SK-N-SH treated with all-trans-retinoic acid at 6 μM for 48 hours (cell line): ENCODE measurements at regions not wholly inside any gene's neighbourhood (a gene's known extent, or its start where the extent isn't known, plus 50 kb on each side); places are given as distances from the start of the nearest gene placed in this dataset.
"Not testable (repeated sequence)": the region's sequence is repeated elsewhere in the genome, so short reads cannot be mapped to it uniquely, and the experiment has no call there.

Source experiments
- ATAC-seq: fragments of 200-7000 bp; cut with Tn5 transposase; 3 replicates; pipeline ENCODE4 v1.9.1; 2020; ENCODE audit warnings: mild to moderate bottlenecking, moderate library complexity
- ARNTL ChIP-seq: fragments of 450-650 bp; formaldehyde crosslinking; IDR thresholded peaks from 2 replicates; pipeline ENCODE4 v1.5.0; 2020; ENCODE audit warnings: low read depth, mild to moderate bottlenecking, moderate library complexity, borderline replicate concordance
- BACH2 ChIP-seq: fragments of 250-450 bp; sonication (Bioruptor Pico); IDR thresholded peaks from 2 replicates; pipeline ENCODE4 v1.9.0; 2021; ENCODE audit warnings: mild to moderate bottlenecking, borderline replicate concordance
- CSDC2 ChIP-seq: fragments of 250-450 bp; sonication (Bioruptor Pico); IDR thresholded peaks from 2 replicates; pipeline ENCODE4 v1.5.0; 2020; ENCODE audit warnings: mild to moderate bottlenecking, moderate library complexity
- ESRRG ChIP-seq: fragments of 250-450 bp; sonication (Bioruptor Pico); IDR thresholded peaks from 2 replicates; pipeline ENCODE4 v1.6.1; 2021; ENCODE audit warnings: mild to moderate bottlenecking
- GLIS3 ChIP-seq: fragments of 250-450 bp; sonication (Bioruptor Pico); IDR thresholded peaks from 2 replicates; pipeline ENCODE4 v1.5.0; 2020; ENCODE audit warnings: mild to moderate bottlenecking, moderate library complexity
- ISL1 ChIP-seq: fragments of 250-450 bp; sonication (Bioruptor Pico); IDR thresholded peaks from 2 replicates; pipeline ENCODE4 v2.1.2; 2022; ENCODE audit warnings: mild to moderate bottlenecking, moderate library complexity
- OSR1 ChIP-seq: fragments of 250-450 bp; sonication (Bioruptor Pico); IDR thresholded peaks from 2 replicates; pipeline ENCODE4 v1.8.0; 2022; ENCODE audit warnings: moderate library complexity, mild to moderate bottlenecking, inconsistent platforms
- PPARA ChIP-seq: fragments of 250-450 bp; sonication (Bioruptor Pico); IDR thresholded peaks from 2 replicates; pipeline ENCODE4 v1.5.0; 2020; ENCODE audit warnings: mild to moderate bottlenecking, borderline replicate concordance
- RARB ChIP-seq: fragments of 250-450 bp; sonication (Bioruptor Pico); IDR thresholded peaks from 2 replicates; pipeline ENCODE4 v1.8.0; 2021; ENCODE audit warnings: mild to moderate bottlenecking, moderate library complexity
- SNAI2 ChIP-seq: fragments of 250-450 bp; sonication (Bioruptor Pico); IDR thresholded peaks from 2 replicates; pipeline ENCODE4 v1.5.0; 2020; ENCODE audit warnings: mild to moderate bottlenecking, moderate library complexity
- TCF4 ChIP-seq: fragments of 250-450 bp; sonication (Bioruptor Pico); IDR thresholded peaks from 2 replicates; pipeline ENCODE4 v1.8.0; 2021; ENCODE audit warnings: mild to moderate bottlenecking, moderate library complexity, borderline replicate concordance
- TOX ChIP-seq: fragments of 250-450 bp; sonication (Bioruptor Pico); IDR thresholded peaks from 2 replicates; pipeline ENCODE4 v1.8.0; 2021; ENCODE audit warnings: mild to moderate bottlenecking, moderate library complexity, borderline replicate concordance
- ZC3H10 ChIP-seq: fragments of 250-450 bp; sonication (Bioruptor Pico); IDR thresholded peaks from 2 replicates; pipeline ENCODE4 v1.5.1; 2021; ENCODE audit warnings: mild to moderate bottlenecking, moderate library complexity
- ZFP3 ChIP-seq: fragments of 250-450 bp; sonication (Bioruptor Pico); IDR thresholded peaks from 2 replicates; pipeline ENCODE4 v1.5.0; 2020; ENCODE audit warnings: mild to moderate bottlenecking, moderate library complexity
- ZFP30 ChIP-seq: fragments of 450-650 bp; formaldehyde crosslinking; IDR thresholded peaks from 2 replicates; pipeline ENCODE4 v1.5.0; 2022; ENCODE audit warnings: mild to moderate bottlenecking, moderate library complexity
- ZNF565 ChIP-seq: fragments of 450-650 bp; formaldehyde crosslinking; conservative IDR thresholded peaks from 2 replicates; pipeline ENCODE4 v1.5.0; 2020; ENCODE audit warnings: low read depth, mild to moderate bottlenecking, moderate library complexity
- ZNF70 ChIP-seq: fragments of 450-650 bp; formaldehyde crosslinking; IDR thresholded peaks from 2 replicates; pipeline ENCODE4 v1.5.0; 2020; ENCODE audit warnings: mild to moderate bottlenecking, moderate library complexity
- ZNF8 ChIP-seq: fragments of 450-650 bp; formaldehyde crosslinking; IDR thresholded peaks from 2 replicates; pipeline ENCODE4 v1.5.0; 2020; ENCODE audit warnings: mild to moderate bottlenecking, moderate library complexity
- TF ChIP-seq, protein P1 (sequence below): fragments of 250-450 bp; sonication (Bioruptor Pico); IDR thresholded peaks from 2 replicates; pipeline ENCODE4 v1.8.0; 2021; ENCODE audit warnings: low read depth, mild to moderate bottlenecking, moderate library complexity, borderline replicate concordance
- TF ChIP-seq, protein P2 (sequence below): fragments of 250-450 bp; sonication (Bioruptor Pico); IDR thresholded peaks from 2 replicates; pipeline ENCODE4 v1.8.0; 2020; ENCODE audit warnings: mild to moderate bottlenecking, moderate library complexity, borderline replicate concordance
- TF ChIP-seq, protein P3 (sequence below): fragments of 250-450 bp; sonication (Bioruptor Pico); IDR thresholded peaks from 2 replicates; pipeline ENCODE4 v1.5.1; 2020; ENCODE audit warnings: low read depth, mild to moderate bottlenecking, moderate library complexity
- TF ChIP-seq, protein P4 (sequence below): fragments of 250-450 bp; sonication (Bioruptor Pico); IDR thresholded peaks from 2 replicates; pipeline ENCODE4 v1.5.1; 2021; ENCODE audit warnings: mild to moderate bottlenecking, moderate library complexity

DNA sequence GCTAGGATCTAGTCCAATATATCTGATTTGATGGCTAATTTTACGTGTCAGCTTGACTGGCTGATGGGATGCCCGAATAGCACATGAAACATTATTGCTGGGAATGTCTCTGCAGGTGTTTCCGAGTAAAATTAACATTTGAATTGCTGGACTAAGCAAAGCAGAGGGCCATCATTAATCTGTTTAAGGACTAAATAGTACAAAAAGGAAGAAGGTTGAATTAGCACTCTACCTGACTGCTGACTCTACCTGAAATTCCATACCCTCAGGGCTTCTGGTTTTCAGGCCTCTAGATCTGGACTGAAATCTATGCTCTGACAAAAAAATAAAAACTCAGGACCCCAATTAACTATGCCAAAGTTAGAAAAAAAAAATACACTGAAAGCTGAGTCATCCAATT, 1021.9 kb downstream of the FAM133A start:
- no peak for ATAC-seq

DNA sequence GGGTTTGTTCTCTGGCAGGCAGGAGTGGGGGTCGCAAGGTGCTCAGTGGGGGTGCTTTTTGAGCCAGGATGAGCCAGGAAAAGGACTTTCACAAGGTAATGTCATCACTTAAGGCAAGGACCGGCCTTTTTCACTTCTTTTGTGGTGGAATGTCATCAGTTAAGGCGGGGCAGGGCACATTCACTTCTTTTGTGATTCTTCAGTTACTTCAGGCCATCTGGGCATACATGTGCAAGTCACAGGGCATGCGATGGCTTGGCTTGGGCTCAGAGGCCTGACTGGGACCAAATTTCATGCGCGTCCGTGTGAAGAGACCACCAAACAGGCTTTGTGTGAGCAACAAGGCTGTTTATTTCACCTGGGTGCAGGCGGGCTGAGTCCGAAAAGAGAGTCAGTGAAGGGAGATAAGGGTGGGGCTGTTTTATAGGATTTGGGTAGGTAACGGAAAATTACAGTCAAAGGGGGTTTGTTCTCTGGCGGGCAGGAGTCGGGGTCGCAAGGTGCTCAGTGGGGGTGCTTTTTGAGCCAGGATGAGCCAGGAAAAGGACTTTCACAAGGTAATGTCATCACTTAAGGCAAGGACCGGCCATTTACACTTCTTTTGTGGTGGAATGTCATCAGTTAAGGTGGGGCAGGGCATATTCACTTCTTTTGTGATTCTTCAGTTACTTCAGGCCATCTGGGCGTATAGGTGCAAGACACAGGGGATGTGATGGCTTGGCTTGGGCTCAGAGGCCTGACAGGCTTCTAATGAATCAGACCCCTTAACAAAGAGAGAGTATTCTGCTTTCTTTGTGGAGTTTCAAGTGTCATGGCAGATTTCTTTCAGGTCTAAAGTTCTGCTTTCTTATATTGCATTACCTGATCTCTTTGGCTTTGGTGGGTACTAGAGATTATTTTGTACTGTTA, 1030.6 kb downstream of the FAM133A start:
- not testable (repeated sequence) for ATAC-seq

More for the DNA sequence above, 1021.9 kb downstream of the FAM133A start:
- TF ChIP-seq ZNF8 (CRISPR knock-in tag) (no peak), CSDC2 (CRISPR knock-in tag) (no peak), GLIS3 (CRISPR knock-in tag) (no peak), PPARA (CRISPR knock-in tag) (no peak), ZNF70 (CRISPR knock-in tag) (no peak), TOX (no peak), ZFP3 (CRISPR knock-in tag) (no peak), ARNTL (CRISPR knock-in tag) (no peak), BACH2 (CRISPR knock-in tag) (no peak), RARB (CRISPR knock-in tag) (no peak), ZFP30 (no peak), TCF4 (no peak), ISL1 (CRISPR knock-in tag) (no peak), SNAI2 (CRISPR knock-in tag) (no peak), ZNF565 (CRISPR knock-in tag) (no peak), ZC3H10 (CRISPR knock-in tag) (no peak), OSR1 (CRISPR knock-in tag) (no peak)
- TF ChIP-seq, protein P1, sequence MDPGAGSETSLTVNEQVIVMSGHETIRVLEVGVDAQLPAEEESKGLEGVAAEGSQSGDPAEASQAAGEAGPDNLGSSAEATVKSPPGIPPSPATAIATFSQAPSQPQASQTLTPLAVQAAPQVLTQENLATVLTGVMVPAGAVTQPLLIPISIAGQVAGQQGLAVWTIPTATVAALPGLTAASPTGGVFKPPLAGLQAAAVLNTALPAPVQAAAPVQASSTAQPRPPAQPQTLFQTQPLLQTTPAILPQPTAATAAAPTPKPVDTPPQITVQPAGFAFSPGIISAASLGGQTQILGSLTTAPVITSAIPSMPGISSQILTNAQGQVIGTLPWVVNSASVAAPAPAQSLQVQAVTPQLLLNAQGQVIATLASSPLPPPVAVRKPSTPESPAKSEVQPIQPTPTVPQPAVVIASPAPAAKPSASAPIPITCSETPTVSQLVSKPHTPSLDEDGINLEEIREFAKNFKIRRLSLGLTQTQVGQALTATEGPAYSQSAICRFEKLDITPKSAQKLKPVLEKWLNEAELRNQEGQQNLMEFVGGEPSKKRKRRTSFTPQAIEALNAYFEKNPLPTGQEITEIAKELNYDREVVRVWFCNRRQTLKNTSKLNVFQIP (CRISPR knock-in tag): no peak
- TF ChIP-seq, protein P2, sequence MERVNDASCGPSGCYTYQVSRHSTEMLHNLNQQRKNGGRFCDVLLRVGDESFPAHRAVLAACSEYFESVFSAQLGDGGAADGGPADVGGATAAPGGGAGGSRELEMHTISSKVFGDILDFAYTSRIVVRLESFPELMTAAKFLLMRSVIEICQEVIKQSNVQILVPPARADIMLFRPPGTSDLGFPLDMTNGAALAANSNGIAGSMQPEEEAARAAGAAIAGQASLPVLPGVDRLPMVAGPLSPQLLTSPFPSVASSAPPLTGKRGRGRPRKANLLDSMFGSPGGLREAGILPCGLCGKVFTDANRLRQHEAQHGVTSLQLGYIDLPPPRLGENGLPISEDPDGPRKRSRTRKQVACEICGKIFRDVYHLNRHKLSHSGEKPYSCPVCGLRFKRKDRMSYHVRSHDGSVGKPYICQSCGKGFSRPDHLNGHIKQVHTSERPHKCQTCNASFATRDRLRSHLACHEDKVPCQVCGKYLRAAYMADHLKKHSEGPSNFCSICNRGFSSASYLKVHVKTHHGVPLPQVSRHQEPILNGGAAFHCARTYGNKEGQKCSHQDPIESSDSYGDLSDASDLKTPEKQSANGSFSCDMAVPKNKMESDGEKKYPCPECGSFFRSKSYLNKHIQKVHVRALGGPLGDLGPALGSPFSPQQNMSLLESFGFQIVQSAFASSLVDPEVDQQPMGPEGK: no peak
- TF ChIP-seq, protein P3, sequence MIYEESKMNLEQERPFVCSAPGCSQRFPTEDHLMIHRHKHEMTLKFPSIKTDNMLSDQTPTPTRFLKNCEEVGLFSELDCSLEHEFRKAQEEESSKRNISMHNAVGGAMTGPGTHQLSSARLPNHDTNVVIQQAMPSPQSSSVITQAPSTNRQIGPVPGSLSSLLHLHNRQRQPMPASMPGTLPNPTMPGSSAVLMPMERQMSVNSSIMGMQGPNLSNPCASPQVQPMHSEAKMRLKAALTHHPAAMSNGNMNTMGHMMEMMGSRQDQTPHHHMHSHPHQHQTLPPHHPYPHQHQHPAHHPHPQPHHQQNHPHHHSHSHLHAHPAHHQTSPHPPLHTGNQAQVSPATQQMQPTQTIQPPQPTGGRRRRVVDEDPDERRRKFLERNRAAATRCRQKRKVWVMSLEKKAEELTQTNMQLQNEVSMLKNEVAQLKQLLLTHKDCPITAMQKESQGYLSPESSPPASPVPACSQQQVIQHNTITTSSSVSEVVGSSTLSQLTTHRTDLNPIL (CRISPR knock-in tag): no peak
- TF ChIP-seq, all 23 proteins: peak for 0

DNA sequence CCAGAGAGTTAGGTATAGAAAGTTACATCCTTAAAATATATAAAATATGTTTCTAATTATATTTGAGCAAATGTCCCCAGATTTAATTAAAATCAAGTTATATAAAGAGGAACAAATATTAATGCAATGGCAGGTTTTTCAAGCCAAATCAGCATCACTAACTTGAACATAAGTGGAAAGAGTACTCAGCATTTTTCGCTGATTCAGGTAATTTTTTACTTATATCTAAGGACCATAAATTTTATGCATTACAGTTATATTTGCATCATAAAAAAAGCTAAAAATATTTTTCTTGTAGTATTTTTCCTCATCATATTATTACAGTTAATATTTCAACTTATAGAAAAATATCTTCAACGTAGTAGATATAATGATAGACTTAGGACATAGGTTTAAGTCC, 1047.4 kb downstream of the FAM133A start:
- TF ChIP-seq TCF4 (no peak), ESRRG (no peak), ISL1 (CRISPR knock-in tag) (no peak), ARNTL (CRISPR knock-in tag) (no peak), TOX (no peak), SNAI2 (CRISPR knock-in tag) (no peak), ZFP30 (no peak), ZNF8 (CRISPR knock-in tag) (no peak), BACH2 (CRISPR knock-in tag) (no peak), ZNF565 (CRISPR knock-in tag) (no peak), ZNF70 (CRISPR knock-in tag) (no peak), RARB (CRISPR knock-in tag) (no peak)
- TF ChIP-seq, protein P2: no peak
- TF ChIP-seq, protein P4, sequence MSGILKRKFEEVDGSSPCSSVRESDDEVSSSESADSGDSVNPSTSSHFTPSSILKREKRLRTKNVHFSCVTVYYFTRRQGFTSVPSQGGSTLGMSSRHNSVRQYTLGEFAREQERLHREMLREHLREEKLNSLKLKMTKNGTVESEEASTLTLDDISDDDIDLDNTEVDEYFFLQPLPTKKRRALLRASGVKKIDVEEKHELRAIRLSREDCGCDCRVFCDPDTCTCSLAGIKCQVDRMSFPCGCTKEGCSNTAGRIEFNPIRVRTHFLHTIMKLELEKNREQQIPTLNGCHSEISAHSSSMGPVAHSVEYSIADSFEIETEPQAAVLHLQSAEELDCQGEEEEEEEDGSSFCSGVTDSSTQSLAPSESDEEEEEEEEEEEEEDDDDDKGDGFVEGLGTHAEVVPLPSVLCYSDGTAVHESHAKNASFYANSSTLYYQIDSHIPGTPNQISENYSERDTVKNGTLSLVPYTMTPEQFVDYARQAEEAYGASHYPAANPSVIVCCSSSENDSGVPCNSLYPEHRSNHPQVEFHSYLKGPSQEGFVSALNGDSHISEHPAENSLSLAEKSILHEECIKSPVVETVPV: no peak
- TF ChIP-seq, protein P1 (CRISPR knock-in tag): no peak
- TF ChIP-seq, all 23 proteins: peak for 0
- ATAC-seq: no peak
